ENCODE measurements at regions not wholly inside any gene's neighbourhood (a gene's known extent, or its start where the extent isn't known, plus 50 kb on each side); places are given as distances from the start of the nearest gene placed in this dataset.

DNA sequence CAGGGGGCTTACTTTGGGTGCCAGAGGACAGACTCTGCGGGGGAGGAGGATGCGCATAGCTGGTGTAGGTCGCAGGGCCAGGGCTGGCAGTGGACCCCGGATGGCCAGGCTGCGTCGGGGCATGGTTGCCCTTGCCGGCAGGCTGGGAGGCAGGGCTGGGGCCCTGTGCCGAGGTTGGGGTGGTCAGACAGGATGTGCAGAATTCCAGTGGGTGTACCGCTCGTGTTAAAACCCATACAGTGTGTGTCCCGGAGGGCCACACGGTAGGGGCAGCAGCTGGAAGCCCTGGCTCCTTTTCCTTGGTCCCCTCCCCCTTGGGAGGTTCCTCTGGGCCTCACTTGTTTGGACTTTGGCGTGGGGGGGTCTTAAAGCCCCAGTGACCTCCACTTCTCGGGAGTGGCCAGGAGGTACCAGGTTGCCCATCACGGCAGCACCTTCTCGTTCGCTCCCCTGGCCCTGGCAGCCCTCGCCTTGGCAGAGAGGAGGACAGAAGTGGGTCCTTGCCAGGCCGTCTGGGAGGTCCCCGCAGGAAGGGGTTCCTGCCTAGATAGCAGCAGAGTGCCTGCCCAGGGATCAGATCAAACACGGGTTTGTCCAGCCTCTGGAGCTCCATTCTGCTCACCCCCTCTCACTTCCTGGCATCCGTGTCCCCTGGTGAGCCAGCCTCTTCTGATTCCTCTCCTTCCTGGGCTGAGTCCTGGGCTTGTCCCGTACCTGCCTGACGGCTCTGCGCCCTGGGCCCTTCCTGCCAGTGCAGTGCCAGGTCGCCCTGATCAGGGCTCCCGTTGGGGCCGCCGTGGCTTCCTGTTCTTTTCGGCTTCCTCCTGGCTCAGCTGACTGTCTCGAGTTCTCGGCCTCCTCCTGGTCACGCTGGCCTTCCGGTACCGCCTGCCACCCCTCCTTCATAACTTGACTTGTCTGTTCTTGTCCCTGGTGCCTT is 56.7 kb upstream of the HGFAC start:
- FAIRE-seq = no peak

DNA sequence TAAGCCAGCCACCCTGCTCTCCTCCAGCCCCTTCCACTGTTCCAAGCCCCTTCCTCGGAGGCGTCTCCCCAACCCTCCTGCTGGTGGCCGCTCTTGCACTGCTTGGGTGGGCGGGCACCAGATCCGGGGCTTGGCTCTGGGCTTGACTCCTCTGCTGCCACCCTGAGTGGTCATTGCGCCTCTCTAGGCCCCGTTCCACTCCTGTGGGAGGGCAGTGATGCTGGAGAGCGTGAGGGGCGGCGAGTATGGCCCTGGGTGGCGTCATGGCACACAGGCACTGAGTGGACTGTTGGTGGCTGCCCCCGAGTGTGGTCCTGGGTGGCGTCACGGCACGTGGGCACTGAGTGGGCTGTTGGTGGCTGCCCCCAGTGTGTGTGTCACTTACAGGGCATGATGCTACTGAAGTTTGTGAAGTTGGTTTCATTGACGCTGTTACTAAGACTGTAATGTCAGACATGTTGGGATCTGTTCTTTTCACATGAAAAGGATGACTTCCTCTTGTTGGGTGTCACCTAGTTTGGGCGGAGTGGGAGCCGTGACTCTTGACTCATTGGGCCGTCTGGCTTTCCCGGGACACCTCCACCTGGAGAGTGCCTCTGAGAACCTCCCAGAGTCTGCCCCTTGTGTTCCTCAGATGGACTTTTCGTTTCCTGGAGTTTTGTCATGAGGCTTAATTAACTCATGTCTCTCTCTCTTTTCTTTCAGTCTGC is 55.9 kb upstream of the HGFAC start:
- no peak for FAIRE-seq

DNA sequence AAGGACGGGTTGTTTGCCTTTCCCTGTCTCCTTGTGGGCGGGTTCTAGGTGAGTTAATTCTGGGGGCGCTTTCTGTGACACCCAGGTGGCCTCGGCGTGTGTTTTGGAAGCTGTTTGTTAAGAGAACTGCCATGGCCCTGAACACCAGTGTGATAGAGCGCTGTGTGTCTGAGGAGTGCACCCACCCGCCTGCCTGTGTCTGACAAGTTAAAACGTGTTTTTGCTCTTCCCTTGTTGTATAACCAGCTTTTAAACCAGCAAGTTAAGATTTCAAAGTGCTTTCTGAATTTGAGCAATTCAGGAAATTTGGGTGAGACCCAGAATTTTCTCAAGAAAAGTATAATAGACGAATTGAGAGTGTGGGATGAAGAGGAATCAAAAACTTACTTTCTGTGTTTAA is 55.2 kb upstream of the HGFAC start:
- FAIRE-seq = no peak

DNA sequence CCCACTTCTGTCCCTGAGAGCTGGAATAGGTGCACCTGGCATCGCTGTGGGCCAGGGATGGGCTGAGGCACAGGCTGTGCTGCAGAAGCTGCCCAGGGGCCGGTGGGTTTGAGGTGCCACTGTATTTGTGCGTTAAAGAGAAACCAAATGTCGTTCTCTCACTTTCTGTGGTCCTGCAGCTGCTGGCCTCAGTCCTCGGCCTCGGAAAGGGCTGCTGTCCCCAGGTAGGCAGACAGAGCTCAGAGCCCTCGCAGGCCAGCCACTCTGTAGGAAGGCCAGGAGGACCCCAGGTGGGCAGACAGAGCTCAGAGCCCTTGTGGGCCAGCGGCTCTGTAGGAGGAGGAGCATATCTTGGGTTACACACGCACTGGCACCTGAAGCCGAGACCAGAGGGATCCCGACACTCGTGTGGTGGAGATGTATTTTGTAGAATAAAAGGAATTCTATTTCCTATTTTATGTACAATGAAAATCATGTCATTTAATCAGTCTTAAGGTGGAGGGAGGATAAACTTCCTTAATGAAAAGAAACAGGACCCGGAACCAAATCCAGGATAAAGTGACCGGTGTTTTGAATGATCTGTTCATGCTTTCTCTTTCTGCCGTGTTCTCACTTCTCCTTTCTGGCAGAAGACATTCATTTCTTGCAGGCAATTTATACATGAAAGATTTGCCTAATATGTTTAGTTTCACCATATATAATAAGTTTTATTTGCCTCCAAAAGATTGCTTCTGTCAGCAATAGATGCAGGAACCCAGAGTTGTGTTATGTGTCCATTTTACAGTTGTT is 54.4 kb upstream of the HGFAC start:
- FAIRE-seq = no peak

DNA sequence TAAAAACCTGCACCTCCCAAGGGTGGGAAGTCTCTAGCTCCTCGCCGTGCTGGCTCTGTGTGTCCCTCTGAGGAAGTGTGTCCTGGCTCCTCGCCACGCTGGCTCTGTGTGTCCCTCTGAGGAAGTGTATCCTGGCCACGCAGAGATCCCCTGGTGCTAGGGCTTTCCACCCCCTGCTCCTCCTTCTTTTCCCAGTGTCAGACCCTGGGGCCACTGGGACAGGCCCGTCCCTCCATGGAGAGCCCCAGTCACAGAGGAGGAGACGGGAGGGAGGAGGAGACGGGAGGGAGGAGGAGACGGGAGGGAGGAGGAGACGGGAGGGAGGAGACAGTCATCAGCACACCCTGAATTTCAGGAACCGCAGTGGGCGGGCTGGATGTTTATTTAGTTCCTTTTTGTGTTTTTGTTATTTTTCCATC is 53.8 kb upstream of the HGFAC start:
- no peak for FAIRE-seq

DNA sequence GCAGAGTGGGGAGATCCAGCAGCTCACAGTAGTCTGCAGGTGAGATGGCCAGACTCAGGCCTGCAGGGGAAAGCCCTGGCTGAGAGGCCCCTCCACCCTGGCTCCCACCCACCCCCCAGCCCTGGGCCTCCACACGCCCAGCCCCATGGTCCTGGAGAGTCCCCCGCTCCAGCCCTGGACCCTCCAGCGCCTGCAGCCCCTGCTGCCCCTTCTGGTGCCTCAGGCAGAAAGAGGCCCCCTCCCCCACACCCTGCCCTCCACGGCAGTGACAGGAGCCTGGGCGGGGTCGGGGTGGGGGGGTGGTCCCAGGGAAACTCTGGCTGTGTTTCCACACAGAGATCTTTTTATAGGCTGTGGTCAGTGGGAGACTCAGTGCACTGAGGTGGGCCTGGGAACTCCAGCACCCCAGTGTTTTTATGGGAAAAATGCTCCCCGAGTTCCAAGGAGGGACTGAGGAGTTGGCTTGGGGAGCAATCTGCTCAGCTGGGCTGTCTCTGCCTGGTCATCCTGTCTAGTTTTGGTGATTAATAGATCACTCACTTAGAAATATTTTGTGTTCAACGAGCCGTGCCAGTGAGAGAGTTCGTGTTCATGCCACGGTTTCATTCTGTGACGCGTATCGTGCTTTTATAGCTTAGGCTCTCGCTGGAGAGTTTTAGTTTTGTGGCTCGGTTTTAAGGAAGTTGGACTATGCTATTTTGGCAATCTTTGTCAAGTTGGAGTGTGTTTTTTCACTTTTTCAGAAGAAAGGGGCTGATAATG is 53.1 kb upstream of the HGFAC start:
- FAIRE-seq = no peak

DNA sequence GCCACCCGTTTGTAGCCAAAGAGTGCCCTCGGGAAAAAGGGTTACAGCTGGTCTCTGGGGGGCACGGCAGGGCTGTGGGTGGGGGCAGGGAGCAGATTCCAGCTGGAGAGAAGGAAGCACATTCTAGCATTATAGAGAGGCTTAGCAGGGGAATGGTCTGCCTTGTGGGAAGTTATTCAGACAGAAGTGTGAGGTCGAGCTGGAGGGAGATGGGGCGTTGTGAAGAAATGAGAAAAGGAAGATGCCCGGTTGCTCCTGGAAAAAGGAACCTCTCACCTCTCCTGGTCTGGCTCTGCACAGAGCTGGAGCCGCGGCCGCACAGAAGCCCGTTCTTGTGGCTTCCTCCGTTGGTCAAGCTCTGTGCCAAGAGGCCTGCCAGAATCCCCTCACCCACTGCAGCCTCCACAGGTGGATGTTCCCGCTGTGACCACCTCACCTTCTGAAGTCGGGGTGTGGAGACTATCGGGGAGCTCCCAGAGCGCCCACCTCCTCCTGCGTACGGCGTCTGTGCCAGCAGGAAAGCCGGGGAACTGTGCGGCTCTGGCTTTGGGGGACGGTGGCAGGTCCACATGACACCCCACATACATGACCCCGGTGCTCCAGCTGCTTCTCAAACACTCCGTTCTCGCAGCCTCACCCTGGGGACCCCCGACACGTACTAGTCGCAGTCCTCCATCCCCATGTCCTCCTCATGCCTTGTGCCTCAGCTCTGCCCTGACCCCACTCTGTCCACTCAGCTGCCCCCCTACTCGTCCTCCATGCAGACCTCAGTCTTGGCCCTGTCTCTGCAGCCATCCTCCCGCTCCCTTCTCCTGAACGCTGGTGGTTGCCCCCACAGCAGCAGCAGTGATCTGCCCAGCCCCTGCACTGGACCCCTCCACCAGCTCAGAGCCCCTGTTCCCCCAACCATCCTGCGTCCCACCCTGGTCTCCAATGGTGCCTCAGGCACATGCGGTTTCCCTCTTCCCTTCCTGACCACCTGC is 52.2 kb upstream of the HGFAC start:
- FAIRE-seq = no peak

DNA sequence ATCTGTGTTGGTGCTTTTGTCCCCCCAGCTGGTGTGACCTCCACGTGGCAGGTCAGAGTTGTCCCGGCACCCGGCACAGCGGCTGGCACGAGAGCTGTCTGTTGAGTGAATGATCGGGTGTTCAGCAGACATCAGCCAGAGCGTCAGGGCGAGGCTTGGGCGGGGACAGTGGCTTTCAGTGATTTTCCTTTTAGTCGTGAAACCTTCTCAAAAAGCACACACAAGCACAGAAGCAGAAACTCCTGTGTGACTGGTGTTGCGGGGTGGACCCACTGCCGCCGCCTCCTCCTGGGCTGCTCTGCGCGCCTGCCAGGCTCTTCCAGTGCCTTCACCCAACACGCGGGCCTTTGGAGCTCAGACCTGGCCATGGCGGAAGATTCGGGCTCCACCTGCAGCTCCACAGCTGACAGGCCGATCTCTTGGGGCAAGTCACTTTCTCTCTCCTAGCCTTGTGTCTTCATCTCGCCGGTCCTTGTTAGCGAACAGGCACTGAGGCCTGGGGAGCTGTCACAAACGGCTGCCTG is 51.4 kb upstream of the HGFAC start:
- no peak for FAIRE-seq

DNA sequence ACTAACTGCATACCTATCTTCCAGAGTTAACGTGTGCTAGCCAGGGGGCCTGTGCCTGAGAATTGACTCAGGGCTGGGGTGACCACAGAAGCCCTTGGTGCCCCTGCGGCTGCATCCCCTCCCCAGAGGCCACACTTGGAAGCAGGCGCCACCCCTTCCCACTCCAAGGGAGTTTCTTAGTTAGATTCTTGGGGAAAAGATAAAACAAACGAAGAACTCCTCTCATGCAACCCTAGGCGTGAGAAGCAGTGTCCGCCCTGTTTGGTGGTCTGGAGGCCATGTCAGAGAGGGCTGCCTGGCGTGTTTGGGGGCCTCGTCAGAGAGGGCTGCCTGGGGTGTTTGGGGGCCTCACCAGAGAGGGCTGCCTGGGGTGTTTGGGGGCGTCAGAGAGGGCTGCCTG is 50.3 kb upstream of the HGFAC start:
- FAIRE-seq = no peak

Measured in colon (tissue), 2 donors.